Erythroblast (primary cell): ENCODE measurements at regions not wholly inside any gene's neighbourhood (a gene's known extent, or its start where the extent isn't known, plus 50 kb on each side); places are given as distances from the start of the nearest gene placed in this dataset.

Experiments used
- GATA1 ChIP-seq: IDR thresholded peaks from 2 replicates; pipeline ENCODE4 v1.6.1; 2011; ENCODE audit warnings: low read depth, mild to moderate bottlenecking, control low read depth, low read length, moderate library complexity
- POLR2A ChIP-seq: IDR thresholded peaks from 2 replicates; pipeline ENCODE4 v1.6.1; 2011; ENCODE audit warnings: mild to moderate bottlenecking, low read length

GRCh38 chr14:87002776-87003175, 990.2 kb downstream of the GALC start:
- TF ChIP-seq POLR2A = no peak
- no peak for TF ChIP-seq GATA1
